ENCODE measurements at regions not wholly inside any gene's neighbourhood (a gene's known extent, or its start where the extent isn't known, plus 50 kb on each side); places are given as distances from the start of the nearest gene placed in this dataset.

DNA sequence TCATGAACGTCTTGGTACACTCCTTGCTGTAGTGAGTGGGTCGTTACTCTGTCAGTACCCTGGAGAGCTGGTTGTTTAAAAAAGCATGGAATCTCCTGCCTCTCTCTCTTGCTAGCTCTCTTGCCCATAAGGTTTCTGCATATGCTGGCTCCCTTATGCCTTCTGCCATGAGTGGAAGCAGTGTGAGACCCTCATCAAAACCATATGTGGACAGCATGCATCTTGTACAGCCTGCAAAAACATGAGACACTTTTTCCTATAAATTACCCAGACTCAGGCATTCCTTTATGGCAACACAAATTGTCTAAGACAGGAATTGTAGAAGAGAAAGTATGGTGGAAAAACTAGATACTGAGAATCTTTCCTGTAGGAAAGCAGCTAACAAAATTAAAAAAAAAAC lies 516.3 kb downstream of the SLITRK6 start:
- no peak for DNase-seq

DNA sequence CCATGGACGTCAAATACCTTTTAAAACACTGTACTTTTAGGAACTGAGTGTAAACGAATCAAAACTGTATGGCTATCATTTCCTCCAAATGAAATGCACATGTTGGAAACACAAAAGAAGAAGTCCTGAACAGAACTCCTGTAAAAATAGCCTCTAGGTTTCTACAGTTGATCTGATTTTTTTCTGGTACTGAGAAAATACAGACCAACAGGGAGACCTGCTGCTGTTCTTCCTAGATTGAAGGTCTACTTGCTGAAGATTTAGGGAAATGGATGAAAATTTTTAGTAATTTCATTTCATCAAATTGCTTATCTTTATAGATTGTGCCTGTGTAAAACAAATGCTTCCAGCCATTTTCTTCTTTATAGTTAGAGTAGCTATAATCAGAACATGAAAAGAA lies 520.4 kb downstream of the SLITRK6 start:
- DNase-seq = no peak

DNA sequence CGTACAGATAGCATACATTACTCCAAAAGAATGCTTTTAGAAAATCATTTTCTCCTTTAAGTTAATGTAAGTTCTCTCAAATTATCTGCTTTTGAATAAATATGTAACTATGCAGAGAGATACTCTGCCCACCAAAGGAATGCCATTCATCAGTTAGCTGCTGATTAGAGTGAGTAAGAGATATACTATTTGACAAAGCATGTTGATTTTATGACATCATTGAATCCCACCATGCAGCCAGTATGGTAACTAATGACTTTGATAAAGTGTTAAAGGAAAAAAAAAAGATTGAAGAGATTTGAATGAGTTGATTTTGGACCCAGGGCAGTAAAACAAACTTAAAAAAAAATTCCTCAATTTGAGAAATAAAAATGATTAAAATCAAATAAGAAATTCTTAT lies 521.5 kb downstream of the SLITRK6 start:
- DNase-seq = no peak

DNA sequence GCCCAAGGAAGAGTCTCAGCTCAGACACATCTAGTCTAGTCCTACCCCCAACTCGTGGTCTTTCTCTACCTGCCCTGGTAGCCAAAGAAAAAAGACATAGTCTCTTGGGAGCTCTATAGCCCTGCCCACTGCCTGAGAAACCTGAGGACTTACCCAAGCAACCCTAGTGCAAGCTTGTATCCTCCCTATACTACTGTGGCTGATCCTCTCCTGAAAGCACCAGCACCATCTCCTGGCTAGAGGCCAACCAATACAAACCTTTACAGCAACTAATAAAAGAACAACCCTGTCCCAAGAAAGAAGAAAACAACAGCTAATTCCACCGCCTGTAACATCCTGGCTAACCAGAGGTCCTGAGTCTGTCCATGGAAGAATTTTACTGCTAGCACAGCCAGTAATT lies 532.4 kb downstream of the SLITRK6 start:
- DNase-seq = no peak

DNA sequence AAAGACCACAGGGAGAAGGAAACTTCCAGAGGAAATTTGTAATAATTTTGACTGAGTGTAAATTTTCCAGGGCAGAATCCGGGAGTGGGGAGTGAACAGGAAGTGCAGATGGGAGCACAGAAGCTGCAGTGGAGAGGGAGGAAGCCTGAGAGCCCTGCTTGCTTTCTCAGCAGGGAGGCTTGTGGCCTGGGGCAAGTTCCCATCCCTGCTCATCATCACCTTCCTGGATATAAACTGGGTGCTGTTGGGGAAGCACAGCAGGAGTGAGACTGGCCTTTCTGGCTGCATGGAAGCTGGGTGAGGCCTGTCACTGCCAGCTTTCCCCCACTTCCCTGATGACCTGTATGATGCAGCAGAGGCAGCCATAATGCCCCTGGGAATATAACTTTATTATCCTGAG lies 532.9 kb downstream of the SLITRK6 start:
- no peak for DNase-seq

DNA sequence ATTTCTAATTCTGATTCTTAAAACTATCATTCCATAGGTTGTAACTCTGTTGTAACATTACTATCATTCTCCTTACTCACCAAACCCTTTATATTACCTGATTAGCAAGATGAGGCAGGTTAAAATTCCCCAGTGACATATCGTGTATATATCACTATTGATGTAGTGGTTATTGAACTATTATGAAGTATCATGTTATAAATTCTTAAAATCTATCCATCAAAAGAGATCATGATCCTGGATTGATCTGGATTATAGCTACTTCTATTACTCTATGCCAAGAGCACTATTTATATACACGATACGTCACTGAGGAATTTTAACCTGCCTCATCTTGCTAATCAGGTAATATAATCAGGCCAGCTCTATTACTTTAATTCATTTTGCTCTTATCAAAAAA lies 533.9 kb downstream of the SLITRK6 start:
- no peak for DNase-seq

DNA sequence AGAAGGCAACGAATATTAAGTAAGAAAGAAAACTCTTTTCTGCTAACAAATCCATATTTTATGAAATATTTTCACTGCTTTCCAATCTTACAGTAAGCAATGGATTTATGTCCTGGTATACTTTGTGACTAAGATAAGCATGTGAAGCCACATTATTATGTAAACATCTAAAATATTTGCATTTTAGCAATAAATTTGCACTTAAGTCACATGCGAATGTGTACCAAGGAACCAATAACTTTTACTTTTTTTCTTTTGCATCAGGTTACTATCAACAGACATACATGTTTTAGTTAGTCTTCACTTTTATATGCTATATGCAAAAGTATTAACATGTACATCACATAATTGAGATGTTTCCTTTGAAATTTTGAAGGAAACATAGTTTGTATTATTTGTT lies 536.7 kb downstream of the SLITRK6 start:
- DNase-seq = no peak

DNA sequence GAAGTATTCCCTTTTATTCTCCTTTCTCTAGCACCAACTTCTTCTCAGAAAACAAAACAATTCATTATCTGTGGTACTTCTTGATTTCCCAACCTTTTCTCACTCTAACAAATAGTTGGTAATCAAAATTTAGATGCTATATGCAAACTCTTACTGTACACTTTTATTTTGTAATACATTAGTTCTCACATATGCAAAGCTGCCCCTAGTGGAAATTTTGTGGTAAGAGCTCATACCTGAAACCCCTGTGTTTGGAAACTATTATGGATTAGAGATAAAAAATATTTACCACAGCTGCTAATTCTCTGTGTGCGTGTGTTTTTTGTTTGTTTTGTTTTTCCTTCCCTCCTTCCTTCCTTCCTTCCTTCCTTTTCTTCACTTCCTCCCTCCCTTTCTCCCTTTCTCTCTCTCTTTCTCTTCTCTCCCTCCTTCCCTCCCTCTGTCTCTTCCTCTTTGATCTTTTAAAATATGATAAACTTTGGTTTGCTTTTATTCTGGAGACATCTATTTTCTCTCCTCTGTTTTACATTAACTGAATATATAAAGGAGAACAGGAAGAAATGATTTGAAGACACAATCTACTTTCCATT lies 537.4 kb downstream of the SLITRK6 start:
- no peak for DNase-seq

DNA sequence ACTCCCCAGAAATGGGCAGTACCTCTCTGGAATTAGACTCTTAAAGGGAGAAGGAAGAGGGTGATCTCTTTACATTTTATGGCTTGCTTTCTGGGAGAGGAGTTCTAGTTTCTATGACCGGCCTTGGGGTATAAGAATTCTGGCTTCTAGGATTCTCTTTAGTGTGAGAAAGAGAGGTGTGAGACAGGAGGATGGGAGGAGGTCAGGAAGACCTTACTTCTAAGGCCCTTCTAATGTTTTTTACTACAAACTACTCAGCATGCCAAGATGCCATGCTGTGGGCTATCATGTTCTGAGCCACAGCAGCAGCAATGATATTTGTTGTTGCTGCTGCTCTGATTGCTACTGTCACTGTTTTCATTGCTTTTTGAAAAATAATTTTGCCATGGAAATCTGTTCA lies 538.3 kb downstream of the SLITRK6 start:
- no peak for DNase-seq

DNA sequence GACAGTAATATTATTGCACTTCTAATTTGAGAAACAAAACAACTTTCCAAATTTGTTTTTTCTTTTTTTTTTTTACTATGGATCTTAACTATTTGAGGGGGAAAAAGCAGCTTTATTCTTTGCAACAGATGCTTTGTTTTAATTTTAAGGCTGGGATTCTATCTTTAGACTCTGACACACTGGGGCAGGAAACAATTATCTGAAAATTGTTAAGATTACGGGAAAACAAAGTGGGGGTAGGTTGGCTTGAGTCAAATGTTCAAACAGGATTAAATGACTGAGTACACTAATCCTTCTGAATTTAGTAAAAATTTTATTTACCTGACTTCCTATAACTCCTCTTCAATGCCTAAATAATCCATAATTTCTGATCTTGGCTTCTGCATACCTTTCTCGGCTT lies 543.2 kb downstream of the SLITRK6 start:
- DNase-seq = no peak

DNA sequence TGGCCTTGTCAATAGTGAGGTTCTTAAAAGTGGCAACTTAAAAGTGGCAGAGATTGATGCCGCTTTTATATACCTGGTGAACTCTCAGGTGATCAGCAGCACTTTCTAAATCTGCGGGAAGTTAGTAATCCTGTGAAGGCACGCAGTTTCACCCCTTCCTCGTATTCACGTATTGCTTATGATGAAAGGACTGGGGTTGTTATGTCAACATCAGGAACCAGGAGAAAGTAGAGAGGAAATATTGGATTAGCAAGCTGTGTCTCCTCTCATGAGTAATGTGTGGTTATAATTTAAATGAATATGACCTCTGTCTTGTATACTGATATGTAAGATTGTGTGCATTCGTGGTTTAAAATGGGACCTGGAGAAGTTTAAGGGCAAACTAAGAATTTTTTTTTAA lies 544.6 kb downstream of the SLITRK6 start:
- no peak for DNase-seq

DNA sequence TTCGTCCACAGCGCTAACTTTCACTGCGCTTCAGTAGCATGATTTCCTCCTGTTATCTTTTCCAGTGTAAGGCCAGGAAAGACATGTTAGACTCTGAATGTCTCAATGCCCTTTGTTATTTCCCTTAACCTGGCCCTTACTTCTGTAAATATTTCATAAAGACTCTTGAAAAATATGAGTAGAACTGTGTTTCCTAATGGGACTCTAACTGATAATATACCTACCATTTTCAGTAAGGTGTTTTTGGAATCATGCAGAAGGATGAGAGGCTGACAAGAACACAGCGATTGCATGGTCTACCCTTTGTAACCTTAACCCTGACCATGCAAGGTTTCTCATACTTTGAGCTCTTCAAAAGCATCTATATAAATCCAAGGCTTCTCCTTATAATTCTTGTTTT lies 550.1 kb downstream of the SLITRK6 start:
- DNase-seq = no peak

DNA sequence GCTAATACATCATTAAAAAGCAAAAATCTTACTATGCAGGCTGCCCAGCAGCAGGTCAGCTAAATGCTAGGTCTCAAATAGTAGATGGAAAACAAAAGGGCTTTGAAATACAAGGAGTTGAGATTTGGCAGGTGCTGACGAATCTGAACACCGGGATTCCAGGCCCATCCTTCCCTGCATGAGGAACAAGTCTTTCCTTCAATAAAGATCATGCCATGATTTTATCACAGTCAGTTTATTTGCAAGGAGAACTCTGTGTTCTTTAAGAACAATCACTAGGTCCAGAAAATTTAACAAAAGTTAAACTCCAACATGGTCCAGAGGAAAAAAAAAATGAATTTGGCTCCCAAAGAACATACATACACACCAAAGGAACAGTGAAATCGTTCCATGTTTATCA lies 551.4 kb downstream of the SLITRK6 start:
- DNase-seq = no peak

DNA sequence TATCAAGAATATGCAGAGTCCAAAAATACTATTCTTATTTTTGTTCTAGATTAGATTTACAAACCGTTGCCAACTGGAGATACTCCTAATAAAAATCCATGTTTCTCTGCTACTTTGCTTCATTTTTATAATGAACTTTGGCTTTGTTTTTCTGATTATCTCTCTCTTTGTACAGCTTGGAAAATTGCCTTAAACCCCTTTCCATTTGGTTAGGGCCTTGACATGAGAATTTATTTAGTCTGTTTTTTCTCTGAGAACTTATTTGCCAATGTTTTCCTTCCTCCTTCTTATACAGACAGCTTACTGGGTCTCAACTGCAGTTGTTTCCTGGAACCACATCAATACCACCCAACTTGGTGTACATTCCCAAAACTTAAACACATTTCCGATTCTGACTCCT lies 555.4 kb downstream of the SLITRK6 start:
- DNase-seq = no peak

DNA sequence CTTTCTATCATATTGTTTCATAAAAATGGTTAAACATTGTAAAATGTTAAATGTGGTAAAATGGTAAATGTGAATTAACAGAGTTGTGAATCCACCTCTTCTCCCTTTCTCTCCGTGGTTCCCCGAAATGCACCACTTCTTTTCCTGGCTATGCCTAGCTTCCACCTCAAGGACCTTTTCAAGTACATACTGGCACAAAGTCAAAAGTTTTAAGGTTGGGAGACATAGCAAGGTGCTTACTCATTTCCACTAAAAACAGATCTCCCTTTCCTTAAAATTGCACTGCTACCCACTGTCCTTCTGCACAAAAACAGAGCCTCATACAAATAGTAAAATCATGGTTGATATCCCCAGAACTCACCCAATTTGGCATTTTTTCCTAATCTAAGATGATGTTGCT lies 558.2 kb downstream of the SLITRK6 start:
- DNase-seq = no peak

DNA sequence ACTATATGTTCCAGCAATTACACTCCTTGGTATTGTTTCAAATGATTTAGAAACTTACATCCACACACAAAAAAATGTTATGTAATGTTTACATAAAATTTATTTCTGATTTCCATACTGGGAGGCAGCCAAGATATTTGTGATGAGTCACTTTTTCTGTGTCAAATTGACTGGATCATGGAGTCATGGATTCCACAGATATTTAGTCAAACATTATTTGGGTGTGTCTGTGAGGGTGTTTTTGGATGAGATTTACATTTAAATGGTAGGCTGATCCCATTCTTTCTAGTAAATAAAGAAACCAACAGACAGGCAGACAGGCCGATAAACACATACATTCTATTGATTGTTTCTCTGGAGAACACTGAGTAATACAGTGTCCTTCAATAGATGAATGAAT lies 562.8 kb downstream of the SLITRK6 start:
- no peak for DNase-seq

DNA sequence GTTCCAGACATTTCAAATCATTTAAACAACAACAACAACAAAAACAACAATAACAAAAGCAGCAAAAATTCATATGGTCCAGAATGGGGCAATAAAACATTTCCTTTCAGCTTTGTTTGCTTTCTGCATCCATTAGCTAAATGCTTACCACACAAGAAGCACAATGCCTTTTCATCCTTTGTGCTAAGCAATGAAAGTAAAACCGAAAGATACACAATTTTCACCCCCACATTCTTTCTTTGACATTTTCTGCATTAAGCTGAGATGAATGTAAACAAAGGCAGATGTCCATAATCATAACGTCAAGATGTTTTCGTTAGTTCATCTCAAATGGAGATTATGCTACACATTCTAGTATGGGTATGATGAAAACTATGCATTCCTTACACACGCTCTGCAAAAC lies 568.5 kb downstream of the SLITRK6 start:
- DNase-seq = no peak

DNA sequence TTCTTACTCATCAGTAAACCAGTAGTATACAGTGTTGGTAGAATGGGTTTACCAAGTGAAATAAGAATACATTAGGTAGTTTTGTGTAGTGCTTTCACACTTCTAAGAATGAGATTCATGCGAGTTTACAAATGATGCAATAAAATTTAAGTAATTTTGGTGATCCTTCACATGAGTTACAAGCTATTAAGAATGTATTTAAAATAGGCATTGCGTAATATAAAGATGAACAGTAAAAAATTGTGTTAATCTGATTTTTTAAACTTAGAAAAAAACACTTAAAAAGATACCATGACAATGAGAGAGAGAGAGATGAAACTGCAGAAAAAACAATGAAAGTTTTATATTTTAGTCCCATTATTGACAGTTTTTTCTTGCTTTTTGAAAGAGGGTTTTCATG lies 570.5 kb downstream of the SLITRK6 start:
- DNase-seq = no peak

DNA sequence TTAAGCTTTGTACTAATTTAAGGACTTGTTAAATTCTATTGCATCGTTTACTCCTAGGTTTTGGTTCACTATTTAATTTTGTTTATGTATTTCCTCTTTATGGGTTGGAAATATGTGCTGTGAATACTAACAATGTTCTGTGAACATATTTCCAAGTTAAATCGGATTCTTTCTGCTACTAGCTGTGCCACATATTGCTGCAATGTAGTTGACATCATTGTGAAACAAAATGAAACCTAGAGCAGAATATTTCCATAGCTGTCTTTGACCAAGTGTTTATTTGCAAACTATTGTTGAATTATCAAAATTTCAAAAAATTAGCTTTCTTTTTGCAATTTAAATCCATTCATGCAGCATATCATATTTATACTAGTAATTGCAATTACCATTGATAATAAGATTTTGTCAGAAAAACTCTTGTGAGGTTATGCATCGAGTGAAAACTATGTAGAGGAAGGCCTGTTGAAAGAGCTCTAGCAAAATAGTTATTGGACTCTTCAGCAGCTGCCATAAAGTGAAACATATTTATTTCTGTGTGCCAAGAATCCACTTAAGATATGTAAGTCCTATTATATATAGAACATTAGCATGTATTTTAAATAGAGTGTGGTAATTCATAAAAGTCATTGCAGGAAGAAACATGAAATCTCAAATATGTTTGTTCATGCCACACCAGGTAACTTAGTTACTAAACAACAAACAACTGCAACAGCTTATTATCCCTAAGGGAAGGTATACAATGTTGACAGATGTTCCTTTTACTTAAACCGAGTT lies 575.1 kb downstream of the SLITRK6 start:
- no peak for DNase-seq

DNA sequence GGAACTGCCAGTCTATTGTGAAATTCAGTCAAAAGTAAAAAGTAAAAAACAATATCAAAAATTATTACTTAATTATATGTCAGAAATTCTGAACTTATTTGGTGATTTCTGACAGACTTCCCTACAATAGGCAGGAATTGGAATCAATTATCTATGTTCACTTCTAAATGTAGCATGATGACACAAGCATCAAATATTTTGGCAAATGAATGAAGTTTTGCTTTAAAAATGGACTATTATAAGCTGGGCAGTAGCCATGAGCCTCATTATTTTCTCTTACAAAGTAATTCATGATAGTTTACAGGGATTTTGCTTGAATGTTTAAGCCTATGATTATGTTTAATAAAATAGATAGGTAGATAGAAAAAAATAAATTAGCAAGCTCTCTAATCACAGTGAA lies 582.6 kb downstream of the SLITRK6 start:
- no peak for DNase-seq

DNA sequence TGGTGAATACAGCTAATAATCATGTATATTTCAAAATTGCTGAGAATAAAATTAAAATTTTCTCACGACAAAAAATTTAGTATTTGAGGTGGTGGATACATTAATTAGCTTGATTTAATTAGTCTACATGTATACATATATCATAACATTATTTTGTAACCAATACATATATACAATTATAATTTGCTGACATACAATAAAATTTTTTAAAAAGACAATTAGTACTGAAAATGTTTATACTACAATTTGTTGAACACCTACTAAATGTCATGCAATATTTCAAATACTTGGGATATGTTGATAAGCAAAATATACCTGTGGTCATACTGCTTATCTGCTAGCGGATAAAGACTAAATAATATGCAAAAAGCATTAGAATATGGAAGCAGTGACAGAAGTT lies 586.5 kb downstream of the SLITRK6 start:
- DNase-seq = no peak

DNA sequence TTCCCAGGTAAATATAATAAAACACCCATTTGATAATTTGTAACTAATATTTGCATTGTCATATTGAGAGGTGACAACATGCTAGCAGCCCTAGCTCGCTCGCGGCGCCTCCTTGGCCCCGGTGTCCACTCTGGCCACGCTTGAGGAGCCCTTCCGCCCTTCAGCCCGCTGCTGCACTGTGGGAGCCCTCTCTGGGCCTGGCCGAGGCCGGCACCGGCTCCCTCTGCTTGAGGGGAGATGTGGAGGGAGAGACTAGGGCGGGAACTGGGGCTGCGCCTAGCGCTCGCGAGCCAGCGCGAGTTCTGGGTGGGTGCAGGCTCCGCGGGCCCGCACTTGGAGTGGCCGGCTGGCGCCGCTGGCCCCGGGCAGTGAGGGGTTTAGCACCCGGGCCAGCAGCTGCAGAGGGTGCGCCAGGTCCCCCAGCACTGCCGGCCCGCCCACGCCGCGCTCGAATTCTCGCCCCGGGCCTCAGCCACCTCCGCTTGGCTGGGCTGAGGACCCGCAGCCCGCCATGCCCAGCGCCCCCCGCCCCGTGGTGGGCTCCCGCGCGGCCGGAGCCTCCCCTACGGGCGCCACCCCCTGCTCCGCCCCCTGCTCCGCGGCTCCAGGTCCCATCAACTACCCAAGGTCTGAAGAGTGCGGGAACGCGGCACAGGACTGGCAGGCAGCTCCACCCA lies 594.4 kb downstream of the SLITRK6 start:
- no peak for DNase-seq

DNA sequence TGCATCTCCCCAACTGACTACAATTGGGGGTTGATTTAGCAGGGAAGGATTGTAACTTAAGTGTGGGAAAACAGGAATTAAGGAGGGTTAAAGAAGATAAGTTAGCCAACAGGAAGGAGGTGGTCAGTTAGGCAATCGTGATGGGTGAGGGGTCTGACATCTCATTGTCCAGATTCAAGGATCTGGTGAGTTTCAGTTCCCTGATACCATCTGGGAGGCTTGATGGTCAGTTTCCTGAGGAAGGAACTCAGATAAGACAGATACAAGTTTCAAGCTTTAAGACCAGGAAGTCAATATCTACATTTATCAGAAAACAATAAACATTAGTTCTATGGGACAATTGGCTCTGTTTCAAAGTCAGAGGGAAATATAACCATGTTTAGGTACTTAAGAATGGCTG lies 601.8 kb downstream of the SLITRK6 start:
- DNase-seq = no peak

DNA sequence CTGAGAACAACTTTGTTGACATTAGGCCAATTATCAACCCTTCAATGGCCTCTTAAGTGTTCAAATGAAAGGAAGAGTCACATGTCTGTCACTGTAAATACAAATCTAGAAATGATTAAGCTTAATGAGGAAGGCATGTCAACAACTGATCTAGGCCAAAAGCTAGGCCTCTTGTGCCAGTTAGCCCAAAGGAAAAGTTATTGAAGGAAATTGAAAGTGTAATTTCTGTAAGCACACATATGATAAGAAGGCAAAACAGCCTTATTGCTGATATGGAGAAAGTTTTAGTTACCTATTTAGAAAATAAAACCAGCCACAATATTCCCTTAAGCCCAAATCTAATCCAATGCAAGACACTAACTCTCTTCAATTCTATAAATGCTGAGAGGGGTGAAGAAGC lies 604.7 kb downstream of the SLITRK6 start:
- DNase-seq = no peak

Measured in T-helper 1 cell (primary cell).